Mesothelial cell of epicardium (in vitro differentiated cells): ENCODE measurements at regions not wholly inside any gene's neighbourhood (a gene's known extent, or its start where the extent isn't known, plus 50 kb on each side); places are given as distances from the start of the nearest gene placed in this dataset.
"Not testable (repeated sequence)": the region's sequence is repeated elsewhere in the genome, so short reads cannot be mapped to it uniquely, and the experiment has no call there.

Source experiments
- DNase-seq, 2 experiments: peaks; one replicate each; pipeline ENCODE4 v3.0.0; 2021; ENCODE audit warnings: low spot score in 2 of 2; ENCODE audit not compliant: unreplicated experiment in 2 of 2
- H3K27ac Mint-ChIP-seq: 2 replicates; pipeline ENCODE4 v1.8.0; 2021; ENCODE audit warnings: mixed read lengths
- H3K27me3 Mint-ChIP-seq: 2 replicates; pipeline ENCODE4 v1.8.0; 2021; ENCODE audit warnings: low read depth, mixed read lengths
- H3K36me3 Mint-ChIP-seq: 2 replicates; pipeline ENCODE4 v1.8.0; 2021; ENCODE audit warnings: mixed read lengths
- H3K4me1 Mint-ChIP-seq: 2 replicates; pipeline ENCODE4 v1.8.0; 2021; ENCODE audit warnings: mixed read lengths
- H3K4me3 Mint-ChIP-seq: 2 replicates; pipeline ENCODE4 v1.8.0; 2021; ENCODE audit warnings: mild to moderate bottlenecking, moderate library complexity, mixed read lengths
- H3K9me3 Mint-ChIP-seq: 2 replicates; pipeline ENCODE4 v1.8.0; 2021; ENCODE audit warnings: mixed read lengths
- TF ChIP-seq, protein P1 (sequence below): fragments of 200-600 bp; sonication (generic); IDR thresholded peaks from one replicate; pipeline ENCODE4 v1.5.0; 2021; ENCODE audit warnings: antibody characterized with exemption; ENCODE audit not compliant: unreplicated experiment

DNA sequence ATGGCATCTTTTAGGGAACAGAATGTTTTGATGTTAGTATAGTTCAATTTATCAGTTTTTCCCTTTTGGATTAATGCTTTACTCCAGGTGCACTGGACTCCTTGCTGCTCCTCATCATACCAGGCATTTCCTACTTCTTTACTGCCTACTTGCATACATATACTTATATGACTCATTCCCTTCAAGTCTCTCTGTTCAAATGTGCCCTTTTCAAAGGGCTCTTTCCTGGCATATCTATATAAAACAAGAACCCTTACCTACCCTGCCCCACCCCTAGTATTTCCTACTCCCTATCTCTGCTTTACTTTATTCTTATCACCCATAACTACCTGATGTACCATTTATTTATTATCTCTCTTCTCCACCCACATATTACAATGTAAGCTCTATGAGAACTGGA, 90.6 kb downstream of the CAPZA3 start:
- Mint-ChIP-seq H3K36me3 (peaks cover 1% of the 10 kb centered on the region), H3K9me3 (peaks cover 24% of the 10 kb centered on the region), H3K4me1 (no peaks in the 10 kb centered on the region), H3K27me3 (no peaks in the 10 kb centered on the region), H3K4me3 (no peak overlapping the region), H3K27ac (no peak overlapping the region)
- TF ChIP-seq, protein P1, sequence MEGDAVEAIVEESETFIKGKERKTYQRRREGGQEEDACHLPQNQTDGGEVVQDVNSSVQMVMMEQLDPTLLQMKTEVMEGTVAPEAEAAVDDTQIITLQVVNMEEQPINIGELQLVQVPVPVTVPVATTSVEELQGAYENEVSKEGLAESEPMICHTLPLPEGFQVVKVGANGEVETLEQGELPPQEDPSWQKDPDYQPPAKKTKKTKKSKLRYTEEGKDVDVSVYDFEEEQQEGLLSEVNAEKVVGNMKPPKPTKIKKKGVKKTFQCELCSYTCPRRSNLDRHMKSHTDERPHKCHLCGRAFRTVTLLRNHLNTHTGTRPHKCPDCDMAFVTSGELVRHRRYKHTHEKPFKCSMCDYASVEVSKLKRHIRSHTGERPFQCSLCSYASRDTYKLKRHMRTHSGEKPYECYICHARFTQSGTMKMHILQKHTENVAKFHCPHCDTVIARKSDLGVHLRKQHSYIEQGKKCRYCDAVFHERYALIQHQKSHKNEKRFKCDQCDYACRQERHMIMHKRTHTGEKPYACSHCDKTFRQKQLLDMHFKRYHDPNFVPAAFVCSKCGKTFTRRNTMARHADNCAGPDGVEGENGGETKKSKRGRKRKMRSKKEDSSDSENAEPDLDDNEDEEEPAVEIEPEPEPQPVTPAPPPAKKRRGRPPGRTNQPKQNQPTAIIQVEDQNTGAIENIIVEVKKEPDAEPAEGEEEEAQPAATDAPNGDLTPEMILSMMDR, result no peak
- DNase-seq, result no peak

DNA sequence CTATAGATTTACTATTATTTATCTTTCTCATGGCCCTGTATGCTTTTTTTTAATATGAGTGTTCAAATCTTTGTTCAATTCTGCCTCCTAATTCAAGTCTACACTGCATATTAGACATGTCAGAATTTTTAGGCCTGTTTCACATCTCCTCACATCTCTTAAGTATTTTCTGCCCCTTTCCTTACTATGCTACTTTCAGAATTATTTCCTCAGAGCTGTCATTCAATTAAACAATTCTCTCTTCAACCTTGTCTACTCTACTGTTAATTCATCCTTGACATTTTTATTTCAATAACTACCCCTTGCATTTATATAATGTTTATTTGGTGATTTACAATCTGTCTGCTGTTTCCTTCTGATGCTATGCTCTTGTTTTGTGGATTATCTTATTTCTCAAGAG, 91.1 kb downstream of the CAPZA3 start:
- H3K4me3 Mint-ChIP-seq, result no peak overlapping the region
- no peaks in the 10 kb centered on the region for H3K4me1 Mint-ChIP-seq
- no peak overlapping the region for H3K27ac Mint-ChIP-seq
- peaks cover 1% of the 10 kb centered on the region for H3K36me3 Mint-ChIP-seq
- DNase-seq, result no peak
- H3K27me3 Mint-ChIP-seq, result no peaks in the 10 kb centered on the region
- H3K9me3 Mint-ChIP-seq, result peaks cover 29% of the 10 kb centered on the region
- TF ChIP-seq, protein P1, result no peak

GRCh38 chr12:18832932-18833331, 95.0 kb downstream of the CAPZA3 start:
- H3K27ac Mint-ChIP-seq, H3K27me3 Mint-ChIP-seq, H3K4me1 Mint-ChIP-seq, H3K36me3 Mint-ChIP-seq, DNase-seq, H3K4me3 Mint-ChIP-seq: not testable (repeated sequence)
- peaks cover 31% of the 10 kb centered on the region for H3K9me3 Mint-ChIP-seq

GRCh38 chr12:18837025-18837424, 99.1 kb downstream of the CAPZA3 start:
- no peaks in the 10 kb centered on the region for H3K27me3 Mint-ChIP-seq
- no peak overlapping the region for H3K27ac Mint-ChIP-seq
- H3K9me3 Mint-ChIP-seq, result peaks cover 36% of the 10 kb centered on the region
- H3K4me1 Mint-ChIP-seq, result no peaks in the 10 kb centered on the region
- H3K36me3 Mint-ChIP-seq, result no peaks in the 10 kb centered on the region
- no peak overlapping the region for H3K4me3 Mint-ChIP-seq
- TF ChIP-seq, protein P1, result no peak
- no peak for DNase-seq

DNA sequence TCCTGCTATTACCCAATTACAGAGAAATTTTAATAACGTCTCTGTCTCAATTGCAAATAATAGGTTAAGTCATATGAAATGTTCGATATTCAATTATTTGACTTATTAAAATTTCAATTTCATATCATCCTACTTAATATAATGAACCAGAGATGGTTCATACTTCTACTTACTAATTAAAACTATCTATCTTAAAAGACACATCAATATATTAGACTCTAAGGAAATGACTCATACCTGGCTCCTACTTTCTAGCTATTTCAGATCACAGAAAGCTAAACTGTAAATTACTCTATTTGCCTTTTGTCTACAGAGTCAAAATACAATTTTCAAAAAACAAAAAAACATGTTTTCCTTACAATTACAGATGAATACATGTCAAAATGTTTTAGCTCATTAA, 99.6 kb downstream of the CAPZA3 start:
- H3K9me3 Mint-ChIP-seq, result peaks cover 40% of the 10 kb centered on the region
- TF ChIP-seq, protein P1, result no peak
- H3K4me3 Mint-ChIP-seq, result no peak overlapping the region
- H3K36me3 Mint-ChIP-seq, result no peaks in the 10 kb centered on the region
- no peaks in the 10 kb centered on the region for H3K4me1 Mint-ChIP-seq
- no peak overlapping the region for H3K27ac Mint-ChIP-seq
- no peak for DNase-seq
- no peaks in the 10 kb centered on the region for H3K27me3 Mint-ChIP-seq

GRCh38 chr12:18840997-18841396, 103.1 kb downstream of the CAPZA3 start:
- not testable (repeated sequence) for H3K36me3 Mint-ChIP-seq, H3K4me1 Mint-ChIP-seq, H3K27me3 Mint-ChIP-seq, H3K4me3 Mint-ChIP-seq, H3K27ac Mint-ChIP-seq, DNase-seq
- H3K9me3 Mint-ChIP-seq, result peaks cover 29% of the 10 kb centered on the region

DNA sequence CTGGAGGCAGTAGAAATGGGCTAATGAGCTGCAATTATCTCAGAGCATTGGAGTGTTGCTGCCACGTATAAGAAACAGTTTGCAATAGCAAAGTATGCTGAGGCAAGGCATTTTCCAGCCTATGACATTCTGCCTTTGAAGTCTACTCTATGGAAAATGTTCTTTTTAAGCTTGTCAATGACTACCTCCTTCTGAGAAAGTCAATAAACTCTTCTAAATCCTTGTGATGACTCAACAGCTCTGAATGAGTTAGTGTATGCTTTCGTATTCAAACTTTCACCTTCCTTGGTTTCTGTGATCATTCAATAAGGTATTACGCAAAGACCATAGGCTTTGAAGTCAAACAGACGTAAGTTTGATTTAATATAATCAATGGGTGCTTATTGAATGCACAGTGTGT, 111.2 kb downstream of the CAPZA3 start:
- no peaks in the 10 kb centered on the region for H3K36me3 Mint-ChIP-seq
- no peak for DNase-seq
- no peak overlapping the region for H3K4me3 Mint-ChIP-seq
- TF ChIP-seq, protein P1, result no peak
- peaks cover 1% of the 10 kb centered on the region for H3K27me3 Mint-ChIP-seq
- H3K27ac Mint-ChIP-seq, result no peak overlapping the region
- no peaks in the 10 kb centered on the region for H3K4me1 Mint-ChIP-seq
- no peaks in the 10 kb centered on the region for H3K9me3 Mint-ChIP-seq
